ENCODE measurements at regions not wholly inside any gene's neighbourhood (a gene's known extent, or its start where the extent isn't known, plus 50 kb on each side); places are given as distances from the start of the nearest gene placed in this dataset.

DNA sequence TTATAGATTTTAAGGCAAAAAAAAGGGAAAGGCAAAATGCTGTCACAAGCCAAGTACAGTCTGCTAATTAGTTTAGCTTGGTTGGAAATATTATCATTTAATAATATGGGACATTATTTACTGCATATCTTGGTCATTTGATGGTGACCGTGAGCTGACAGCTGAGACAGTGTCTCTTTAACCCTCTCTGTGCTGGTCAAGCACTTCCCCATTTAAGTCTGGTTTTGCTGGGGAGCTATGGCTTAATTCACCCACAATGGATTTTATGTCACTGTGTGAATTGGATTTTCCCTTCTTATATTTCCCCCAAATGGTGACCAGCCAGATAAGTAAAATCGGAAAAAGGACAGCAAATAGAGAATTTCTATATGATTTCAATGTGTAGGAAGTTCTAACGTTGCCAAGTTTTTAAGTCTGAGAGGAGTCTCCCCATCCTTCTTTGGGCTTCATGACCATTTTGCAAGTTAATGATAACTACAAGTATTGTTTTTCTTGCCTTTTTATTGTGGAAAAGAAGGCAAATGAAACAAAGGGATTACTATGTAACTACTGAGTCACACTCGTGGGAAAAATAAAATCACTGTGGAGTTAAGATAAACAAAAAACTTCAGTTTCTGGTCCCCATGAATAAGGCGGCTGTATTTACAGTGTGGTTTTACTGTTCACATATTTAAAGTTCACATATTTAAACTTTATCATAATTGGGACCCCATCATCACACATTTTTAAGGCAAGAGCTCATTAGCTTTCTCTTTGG is 373.5 kb downstream of the NR2F2 start:
- Histone ChIP-seq H3K9me2 (replicated peaks; ENCODE audit: control insufficient read depth, low read length) (no peaks in the 10 kb centered on the region), H3K79me2 (ENCODE audit: control insufficient read depth, low read length) (no peaks in the 10 kb centered on the region), H3K4me1 (ENCODE audit: control insufficient read depth, low read length) (no peaks in the 10 kb centered on the region), H4K20me1 (ENCODE audit: control insufficient read depth, insufficient read depth, low read depth, low read length) (no peaks in the 10 kb centered on the region), H3K9me3 (ENCODE audit: control insufficient read depth, insufficient read depth, low read length) (no peaks in the 10 kb centered on the region), H3K4me2 (ENCODE audit: low read length) (no peak overlapping the region), H3K27me3 (ENCODE audit: control insufficient read depth, low read length) (no peaks in the 10 kb centered on the region), H3K4me3 (ENCODE audit: low read length) (no peak overlapping the region), H3F3A (ENCODE audit: control insufficient read depth, insufficient read depth) (no peaks in the 10 kb centered on the region), H3K36me3 (ENCODE audit: control insufficient read depth, low read length) (no peaks in the 10 kb centered on the region), H3K27ac (ENCODE audit: low read depth, low read length) (no peak overlapping the region)
- no peak for TF ChIP-seq EZH2phosphoT487 (IDR thresholded peaks at IDR 0.05; ENCODE audit: borderline replicate concordance, low read length)
- TF ChIP-seq, protein P1, sequence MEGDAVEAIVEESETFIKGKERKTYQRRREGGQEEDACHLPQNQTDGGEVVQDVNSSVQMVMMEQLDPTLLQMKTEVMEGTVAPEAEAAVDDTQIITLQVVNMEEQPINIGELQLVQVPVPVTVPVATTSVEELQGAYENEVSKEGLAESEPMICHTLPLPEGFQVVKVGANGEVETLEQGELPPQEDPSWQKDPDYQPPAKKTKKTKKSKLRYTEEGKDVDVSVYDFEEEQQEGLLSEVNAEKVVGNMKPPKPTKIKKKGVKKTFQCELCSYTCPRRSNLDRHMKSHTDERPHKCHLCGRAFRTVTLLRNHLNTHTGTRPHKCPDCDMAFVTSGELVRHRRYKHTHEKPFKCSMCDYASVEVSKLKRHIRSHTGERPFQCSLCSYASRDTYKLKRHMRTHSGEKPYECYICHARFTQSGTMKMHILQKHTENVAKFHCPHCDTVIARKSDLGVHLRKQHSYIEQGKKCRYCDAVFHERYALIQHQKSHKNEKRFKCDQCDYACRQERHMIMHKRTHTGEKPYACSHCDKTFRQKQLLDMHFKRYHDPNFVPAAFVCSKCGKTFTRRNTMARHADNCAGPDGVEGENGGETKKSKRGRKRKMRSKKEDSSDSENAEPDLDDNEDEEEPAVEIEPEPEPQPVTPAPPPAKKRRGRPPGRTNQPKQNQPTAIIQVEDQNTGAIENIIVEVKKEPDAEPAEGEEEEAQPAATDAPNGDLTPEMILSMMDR (IDR thresholded peaks at IDR 0.05; ENCODE audit: low read depth, low read length, poor library complexity, severe bottlenecking) = no peak

DNA sequence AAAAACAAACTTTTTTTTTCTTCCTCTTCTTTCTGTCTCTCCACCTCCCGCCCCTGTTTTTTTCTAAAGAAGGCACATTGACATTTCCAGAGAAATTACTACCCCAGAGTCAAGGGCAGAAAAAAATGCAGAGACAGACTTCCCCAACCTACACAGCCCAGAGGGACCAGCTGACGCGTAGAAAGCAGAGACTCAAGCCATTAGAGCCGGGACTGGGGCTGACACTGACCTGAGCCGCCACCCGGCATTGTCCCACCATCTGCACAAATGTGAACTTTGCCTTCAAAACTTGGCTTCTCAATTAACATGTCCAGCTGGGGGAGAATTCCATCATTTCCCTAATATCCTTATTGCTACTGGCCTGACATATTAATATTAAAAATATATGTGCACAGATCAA is 385.6 kb downstream of the NR2F2 start:
- Histone ChIP-seq H3K27me3 (ENCODE audit: control insufficient read depth, low read length) (no peaks in the 10 kb centered on the region), H3F3A (ENCODE audit: control insufficient read depth, insufficient read depth) (no peaks in the 10 kb centered on the region)
- TF ChIP-seq EZH2phosphoT487 (IDR thresholded peaks at IDR 0.05; ENCODE audit: borderline replicate concordance, low read length) = no peak
- TF ChIP-seq, protein P1 (IDR thresholded peaks at IDR 0.05; ENCODE audit: low read depth, low read length, poor library complexity, severe bottlenecking) = no peak

DNA sequence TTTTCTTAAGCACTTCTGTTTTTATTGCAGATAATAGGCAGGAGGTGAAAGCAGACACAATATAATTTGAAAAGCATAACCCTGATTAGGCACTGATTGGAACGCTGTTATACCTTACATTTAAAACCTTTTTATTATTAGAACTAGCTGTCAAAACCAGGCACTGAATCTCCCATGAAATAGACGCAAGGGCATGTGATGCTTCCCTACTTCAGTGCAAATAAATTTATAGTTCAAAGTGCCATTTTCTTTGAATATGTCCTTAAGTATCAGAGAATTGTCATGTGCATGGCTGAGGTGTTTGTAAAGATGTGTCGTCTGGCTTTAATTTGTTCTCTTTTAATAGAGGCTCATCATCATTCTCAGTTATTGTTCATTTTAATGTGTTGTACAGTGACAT is 386.0 kb downstream of the NR2F2 start:
- Histone ChIP-seq H4K20me1 (ENCODE audit: control insufficient read depth, insufficient read depth, low read depth, low read length) (no peaks in the 10 kb centered on the region), H3K9me2 (replicated peaks; ENCODE audit: control insufficient read depth, low read length) (no peaks in the 10 kb centered on the region), H3K79me2 (ENCODE audit: control insufficient read depth, low read length) (no peaks in the 10 kb centered on the region), H3K4me2 (ENCODE audit: low read length) (no peak overlapping the region), H3K9me3 (ENCODE audit: control insufficient read depth, insufficient read depth, low read length) (no peaks in the 10 kb centered on the region; the same call in 1 of the 2 replicates), H3K36me3 (ENCODE audit: control insufficient read depth, low read length) (no peaks in the 10 kb centered on the region), H3F3A (ENCODE audit: control insufficient read depth, insufficient read depth) (no peaks in the 10 kb centered on the region), H3K4me3 (ENCODE audit: low read length) (no peak overlapping the region), H3K27me3 (ENCODE audit: control insufficient read depth, low read length) (no peaks in the 10 kb centered on the region), H3K27ac (ENCODE audit: low read depth, low read length) (no peak overlapping the region), H3K4me1 (ENCODE audit: control insufficient read depth, low read length) (no peaks in the 10 kb centered on the region)
- no peak for TF ChIP-seq EZH2phosphoT487 (IDR thresholded peaks at IDR 0.05; ENCODE audit: borderline replicate concordance, low read length)
- TF ChIP-seq, protein P1 (IDR thresholded peaks at IDR 0.05; ENCODE audit: low read depth, low read length, poor library complexity, severe bottlenecking) = no peak

More for the DNA sequence above, 385.6 kb downstream of the NR2F2 start:
- Histone ChIP-seq H3K9me2 (replicated peaks; ENCODE audit: control insufficient read depth, low read length) (no peaks in the 10 kb centered on the region), H3K9me3 (ENCODE audit: control insufficient read depth, insufficient read depth, low read length) (no peaks in the 10 kb centered on the region; the same call in 1 of the 2 replicates), H3K4me2 (ENCODE audit: low read length) (no peak overlapping the region), H3K4me3 (ENCODE audit: low read length) (no peak overlapping the region), H3K79me2 (ENCODE audit: control insufficient read depth, low read length) (no peaks in the 10 kb centered on the region), H3K4me1 (ENCODE audit: control insufficient read depth, low read length) (no peaks in the 10 kb centered on the region), H3K36me3 (ENCODE audit: control insufficient read depth, low read length) (no peaks in the 10 kb centered on the region), H4K20me1 (ENCODE audit: control insufficient read depth, insufficient read depth, low read depth, low read length) (no peaks in the 10 kb centered on the region), H3K27ac (ENCODE audit: low read depth, low read length) (no peak overlapping the region)
